Activated T-helper 2 cell treated with anti-CD3 and anti-CD28 coated beads, Interferon-gamma antibody, Interleukin-2, Interleukin-4, amounts not matched to agents 10 μg/mL and 5 μg/mL and 100 μg/mL, durations not matched to agents 14 hours and 24 hours and 36 hours (primary cell): ENCODE measurements at regions not wholly inside any gene's neighbourhood (a gene's known extent, or its start where the extent isn't known, plus 50 kb on each side); places are given as distances from the start of the nearest gene placed in this dataset.

Source experiments
- DNase-seq: peaks from one replicate; pipeline ENCODE4 v3.0.0; 2021; ENCODE audit warnings: low spot score
- H3K27ac Mint-ChIP-seq: one replicate; pipeline ENCODE4 v1.8.0; 2021; ENCODE audit warnings: mixed read lengths
- H3K27me3 Mint-ChIP-seq: one replicate; pipeline ENCODE4 v1.8.0; 2021; ENCODE audit warnings: low read depth, mixed read lengths
- H3K36me3 Mint-ChIP-seq: one replicate; pipeline ENCODE4 v1.8.0; 2021; ENCODE audit warnings: low read depth, mixed read lengths
- H3K4me1 Mint-ChIP-seq: one replicate; pipeline ENCODE4 v1.8.0; 2021; ENCODE audit warnings: low read depth, mixed read lengths
- H3K4me3 Mint-ChIP-seq: one replicate; pipeline ENCODE4 v1.8.0; 2021; ENCODE audit warnings: low read depth, mild to moderate bottlenecking, moderate library complexity, mixed read lengths
- H3K9me3 Mint-ChIP-seq: one replicate; pipeline ENCODE4 v1.8.0; 2021; ENCODE audit warnings: mixed read lengths
- intact Hi-C: fragments of 100-400 bp; cut with micrococcal nuclease; formaldehyde crosslinking; loops from one replicate; pipeline ENCODE4 v1.15.1; 2023

DNA sequence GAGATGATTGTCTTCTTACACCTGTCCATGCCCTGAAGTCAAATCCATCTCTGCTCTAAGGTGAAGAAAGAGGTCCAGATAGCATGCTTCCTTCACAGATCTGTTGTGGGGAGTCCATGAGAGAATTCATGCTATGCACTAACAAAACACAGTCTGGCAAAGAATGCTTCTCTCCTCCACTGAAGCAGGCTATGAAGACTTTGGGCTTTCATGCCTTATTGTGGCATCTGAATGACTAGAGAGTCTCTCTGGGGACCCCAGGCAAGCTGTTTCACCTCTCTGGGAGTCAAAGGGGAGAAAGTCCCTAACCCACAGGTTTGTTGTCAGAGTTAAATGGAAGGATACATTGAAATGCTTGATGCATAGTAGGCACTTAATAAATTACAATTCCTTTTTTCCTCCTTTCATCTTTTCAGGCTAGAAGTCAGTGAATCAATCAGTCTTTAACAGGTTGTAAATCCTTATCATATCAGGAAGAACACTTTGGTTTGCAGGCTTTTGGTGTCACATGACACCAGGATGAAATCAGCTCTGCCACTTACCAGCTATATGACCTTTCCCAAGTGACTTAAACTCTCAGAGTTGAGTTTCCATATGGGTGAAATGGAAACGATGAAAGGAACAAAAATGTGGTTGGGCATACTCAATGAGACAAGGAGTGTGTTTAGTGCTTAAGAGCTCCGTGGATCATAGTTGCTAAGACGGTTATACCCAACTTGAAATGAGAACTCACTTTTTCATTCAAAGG lies 200.1 kb upstream of the DAB1 start:
- Mint-ChIP-seq H3K36me3 (no peaks in the 10 kb centered on the region), H3K9me3 (no peaks in the 10 kb centered on the region), H3K27ac (no peak overlapping the region), H3K27me3 (no peaks in the 10 kb centered on the region), H3K4me1 (no peaks in the 10 kb centered on the region), H3K4me3 (no peak overlapping the region)
- intact Hi-C loops = no loop called here
- DNase-seq = no peak

DNA sequence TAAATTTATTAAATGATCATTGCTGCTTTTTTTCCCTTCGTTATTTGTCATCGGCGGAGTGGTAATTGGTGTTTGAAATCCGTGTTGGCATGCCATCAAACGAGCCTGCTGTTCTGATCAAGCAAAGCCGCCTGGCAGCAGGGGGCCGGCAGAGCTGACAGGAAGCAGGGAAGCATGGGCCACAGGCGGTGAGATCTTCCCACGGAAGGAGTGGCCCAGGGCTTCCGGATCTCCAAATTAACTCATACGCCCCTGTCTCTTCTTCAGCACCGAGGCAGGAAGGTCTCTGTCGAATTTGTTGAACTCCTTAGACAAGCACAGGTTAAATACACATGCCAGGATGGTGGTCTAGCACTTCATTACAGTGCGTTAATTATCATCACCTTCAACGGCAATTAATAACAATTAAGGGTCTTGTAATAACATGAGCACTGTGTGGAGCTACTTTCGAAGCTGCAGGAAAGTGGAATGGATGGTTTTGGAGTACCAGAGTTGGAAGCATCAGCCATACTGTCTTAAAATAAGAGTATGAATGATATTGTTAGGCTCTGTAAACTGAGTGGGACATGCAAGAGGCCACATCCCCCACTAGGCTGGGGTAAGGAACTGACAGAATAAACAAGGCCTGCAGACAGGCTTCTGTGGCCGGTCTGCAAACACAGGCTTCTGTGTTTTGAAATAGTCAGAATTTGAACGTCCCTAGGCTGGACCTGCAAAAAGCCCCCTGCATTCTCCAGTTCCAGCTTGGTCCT lies 199.4 kb upstream of the DAB1 start:
- H3K4me1 Mint-ChIP-seq = no peaks in the 10 kb centered on the region
- no peak overlapping the region for H3K27ac Mint-ChIP-seq
- H3K4me3 Mint-ChIP-seq = no peak overlapping the region
- no peaks in the 10 kb centered on the region for H3K36me3 Mint-ChIP-seq
- H3K9me3 Mint-ChIP-seq = no peaks in the 10 kb centered on the region
- no peak for DNase-seq
- no peaks in the 10 kb centered on the region for H3K27me3 Mint-ChIP-seq
- intact Hi-C loops = no loop called here

DNA sequence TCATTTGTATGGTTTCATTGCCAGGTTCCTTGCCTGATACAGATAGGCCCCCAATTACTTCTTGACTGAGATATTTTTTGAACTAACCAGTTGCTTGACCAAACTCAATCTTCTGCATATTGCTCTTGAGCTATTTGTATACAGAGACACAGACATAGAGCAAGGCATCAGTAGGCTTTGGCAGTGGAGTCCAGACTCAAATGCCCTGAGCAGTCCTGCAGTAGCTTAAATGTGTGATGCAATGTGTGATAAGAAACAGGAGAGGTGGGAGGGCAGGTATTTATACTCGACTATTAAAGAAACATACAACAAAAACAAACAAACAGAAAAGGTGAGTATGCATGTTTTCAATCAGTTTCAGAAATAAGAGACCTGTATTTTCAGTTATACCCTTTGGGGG lies 197.9 kb upstream of the DAB1 start:
- Mint-ChIP-seq H3K4me3 (no peak overlapping the region), H3K9me3 (no peaks in the 10 kb centered on the region), H3K4me1 (no peaks in the 10 kb centered on the region), H3K36me3 (no peaks in the 10 kb centered on the region), H3K27ac (no peak overlapping the region), H3K27me3 (no peaks in the 10 kb centered on the region)
- intact Hi-C loops = no loop called here
- no peak for DNase-seq

DNA sequence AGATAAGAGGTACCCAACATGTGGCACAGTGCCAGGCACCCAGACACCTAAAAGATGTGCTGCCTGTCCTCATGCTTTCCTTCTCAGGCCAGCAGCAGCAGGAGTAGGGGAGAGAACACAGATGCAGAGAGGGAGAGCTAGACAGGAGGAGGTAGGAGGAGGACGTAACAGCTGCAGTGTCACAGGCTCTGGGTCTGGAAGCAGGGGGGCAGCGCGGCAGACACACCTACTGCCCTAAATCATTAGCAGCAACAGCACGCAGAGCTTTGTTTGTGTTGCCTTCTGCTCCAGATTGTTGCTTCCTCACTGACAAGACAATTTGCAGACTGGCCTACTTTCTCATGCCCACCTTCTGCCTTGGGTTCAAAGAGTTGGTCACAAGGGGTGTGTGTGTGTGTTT lies 196.7 kb upstream of the DAB1 start:
- H3K4me3 Mint-ChIP-seq = no peak overlapping the region
- H3K27me3 Mint-ChIP-seq = no peaks in the 10 kb centered on the region
- H3K36me3 Mint-ChIP-seq = no peaks in the 10 kb centered on the region
- no peak for DNase-seq
- no peak overlapping the region for H3K27ac Mint-ChIP-seq
- H3K4me1 Mint-ChIP-seq = peaks cover 2% of the 10 kb centered on the region
- H3K9me3 Mint-ChIP-seq = no peaks in the 10 kb centered on the region
- intact Hi-C loops = no loop called here

DNA sequence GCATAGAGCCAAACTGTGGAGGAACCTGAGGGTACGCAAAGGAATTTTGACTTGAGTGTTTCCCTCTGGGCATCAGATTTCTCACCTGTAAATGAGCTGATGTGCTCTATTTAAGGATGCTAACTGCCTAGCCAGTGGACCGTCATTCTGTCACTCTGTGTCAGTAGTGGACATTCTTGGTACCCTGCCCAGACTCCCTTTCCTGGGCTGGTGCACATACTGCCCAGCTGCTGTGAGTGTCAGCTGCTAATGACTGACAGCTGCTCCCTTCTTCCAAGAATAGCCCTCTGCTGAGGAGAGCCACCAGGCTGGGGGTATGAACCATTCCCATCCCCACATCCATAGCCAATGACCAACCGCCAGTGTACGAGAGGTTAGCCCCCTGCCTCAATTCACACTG lies 193.1 kb upstream of the DAB1 start:
- Mint-ChIP-seq H3K27me3 (no peaks in the 10 kb centered on the region), H3K9me3 (no peaks in the 10 kb centered on the region), H3K4me1 (peaks cover 2% of the 10 kb centered on the region), H3K27ac (no peak overlapping the region), H3K4me3 (no peak overlapping the region), H3K36me3 (no peaks in the 10 kb centered on the region)
- no peak for DNase-seq
- intact Hi-C loops = no loop called here

DNA sequence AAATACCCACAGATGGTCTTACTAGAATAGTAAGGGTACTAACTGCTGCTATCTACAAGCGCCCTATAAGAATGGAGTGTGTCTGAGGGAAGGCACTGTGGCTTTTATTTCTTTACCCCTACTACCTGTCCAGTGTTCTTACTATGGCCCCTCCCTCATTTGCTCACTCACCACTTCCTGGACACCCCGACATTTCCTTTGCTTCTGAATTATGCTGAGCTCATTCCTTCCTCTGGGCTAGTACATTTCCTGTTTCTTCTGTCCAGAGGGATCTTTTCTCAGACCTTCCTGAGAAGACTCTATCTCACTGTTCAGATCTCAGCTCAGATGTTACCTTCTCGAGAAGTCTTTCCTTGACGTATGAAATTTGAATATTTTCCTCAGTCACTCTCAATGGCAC lies 192.1 kb upstream of the DAB1 start:
- Mint-ChIP-seq H3K27ac (no peak overlapping the region), H3K27me3 (no peaks in the 10 kb centered on the region), H3K36me3 (no peaks in the 10 kb centered on the region), H3K9me3 (no peaks in the 10 kb centered on the region), H3K4me3 (no peak overlapping the region), H3K4me1 (peaks cover 2% of the 10 kb centered on the region)
- intact Hi-C loops = no loop called here
- no peak for DNase-seq

DNA sequence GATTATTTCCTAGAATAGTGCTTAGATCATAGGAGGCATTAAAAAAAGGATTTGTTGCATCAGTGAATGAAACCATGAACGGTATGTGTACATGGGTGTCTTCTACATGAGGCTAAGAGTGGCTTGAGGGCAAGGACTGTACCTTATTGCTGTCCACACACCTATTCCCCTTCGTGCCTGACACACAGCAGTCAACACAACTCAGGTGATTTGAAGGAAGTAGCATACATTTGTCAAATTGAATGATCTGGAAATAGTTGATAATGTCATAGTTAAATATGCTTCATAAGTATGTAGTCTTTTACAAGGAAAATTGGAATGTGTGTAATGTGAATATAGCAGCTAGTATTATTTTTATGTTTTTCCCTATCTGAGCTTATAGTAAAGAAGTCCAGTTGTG lies 189.0 kb upstream of the DAB1 start:
- Mint-ChIP-seq H3K4me3 (no peak overlapping the region), H3K27ac (no peak overlapping the region), H3K36me3 (no peaks in the 10 kb centered on the region), H3K27me3 (no peaks in the 10 kb centered on the region), H3K4me1 (peaks cover 2% of the 10 kb centered on the region), H3K9me3 (no peaks in the 10 kb centered on the region)
- intact Hi-C loops = no loop called here
- no peak for DNase-seq

DNA sequence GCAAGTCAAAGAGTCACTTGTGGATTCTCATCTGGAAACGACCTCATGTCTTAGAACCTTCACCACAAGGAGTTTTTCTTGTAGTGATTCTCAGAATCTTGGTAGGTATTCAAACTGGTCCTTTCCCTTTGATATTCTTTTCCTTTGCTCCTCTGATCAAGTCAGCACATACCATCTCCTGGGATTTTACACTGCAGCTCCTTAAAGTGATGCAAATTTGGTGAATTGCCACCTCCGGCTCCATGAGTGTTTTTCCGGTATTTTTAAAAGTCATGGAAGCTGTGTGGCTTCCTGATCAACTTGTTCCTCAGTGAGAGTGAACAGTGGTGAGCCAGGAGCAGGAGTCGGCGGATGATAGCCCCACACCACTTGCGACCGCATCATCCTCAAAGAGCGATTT lies 182.1 kb upstream of the DAB1 start:
- Mint-ChIP-seq H3K36me3 (no peaks in the 10 kb centered on the region), H3K4me1 (no peaks in the 10 kb centered on the region), H3K27me3 (no peaks in the 10 kb centered on the region), H3K4me3 (no peak overlapping the region), H3K9me3 (no peaks in the 10 kb centered on the region), H3K27ac (no peak overlapping the region)
- no peak for DNase-seq
- intact Hi-C loops = no loop called here

DNA sequence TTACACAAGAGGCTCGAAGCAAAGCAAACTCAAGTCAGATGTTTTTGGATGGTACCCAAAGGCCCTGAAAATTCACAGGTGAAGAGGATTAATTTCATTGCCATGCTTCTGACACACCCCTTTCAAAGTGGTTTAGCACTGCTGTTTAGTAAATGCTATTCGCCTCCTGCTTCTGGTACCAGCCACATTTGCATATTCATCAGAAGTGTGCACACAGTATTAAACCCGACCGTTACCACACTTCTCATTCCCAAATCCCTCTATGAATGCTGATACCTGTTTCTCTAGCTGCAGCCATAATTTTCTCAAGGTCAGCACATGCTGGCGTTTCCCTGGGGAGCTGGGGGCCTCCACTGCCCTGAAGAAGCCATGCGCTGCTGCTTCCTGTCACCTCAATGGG lies 179.8 kb upstream of the DAB1 start:
- intact Hi-C loops = no loop called here

DNA sequence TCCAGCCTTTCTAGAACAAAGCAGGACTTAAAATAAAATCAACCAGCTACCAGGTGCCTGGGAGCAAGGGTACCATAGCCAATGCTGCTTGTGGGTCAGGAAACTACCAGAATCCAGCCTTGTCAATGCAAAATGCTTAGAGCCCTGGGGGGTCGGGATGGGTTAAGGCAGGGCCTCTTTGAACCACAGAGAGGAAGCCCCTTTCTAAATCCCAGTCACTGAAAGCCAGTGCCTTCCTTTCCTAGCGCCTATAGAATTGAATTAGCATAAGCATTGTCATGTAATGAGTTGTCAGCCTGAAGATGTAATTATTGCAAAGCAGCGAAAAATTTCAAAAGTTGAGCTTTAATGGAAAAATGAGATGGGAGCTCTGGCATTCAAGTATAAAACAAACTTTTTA lies 176.6 kb upstream of the DAB1 start:
- Mint-ChIP-seq H3K9me3 (no peaks in the 10 kb centered on the region), H3K27ac (no peak overlapping the region), H3K36me3 (no peaks in the 10 kb centered on the region), H3K4me1 (no peaks in the 10 kb centered on the region), H3K27me3 (no peaks in the 10 kb centered on the region), H3K4me3 (no peak overlapping the region)
- no peak for DNase-seq
- intact Hi-C loops = no loop called here

More for the DNA sequence above, 179.8 kb upstream of the DAB1 start:
- no peak overlapping the region for H3K27ac Mint-ChIP-seq
- H3K27me3 Mint-ChIP-seq = no peaks in the 10 kb centered on the region
- H3K4me3 Mint-ChIP-seq = no peak overlapping the region
- no peaks in the 10 kb centered on the region for H3K36me3 Mint-ChIP-seq
- no peaks in the 10 kb centered on the region for H3K4me1 Mint-ChIP-seq
- no peak for DNase-seq
- no peaks in the 10 kb centered on the region for H3K9me3 Mint-ChIP-seq

DNA sequence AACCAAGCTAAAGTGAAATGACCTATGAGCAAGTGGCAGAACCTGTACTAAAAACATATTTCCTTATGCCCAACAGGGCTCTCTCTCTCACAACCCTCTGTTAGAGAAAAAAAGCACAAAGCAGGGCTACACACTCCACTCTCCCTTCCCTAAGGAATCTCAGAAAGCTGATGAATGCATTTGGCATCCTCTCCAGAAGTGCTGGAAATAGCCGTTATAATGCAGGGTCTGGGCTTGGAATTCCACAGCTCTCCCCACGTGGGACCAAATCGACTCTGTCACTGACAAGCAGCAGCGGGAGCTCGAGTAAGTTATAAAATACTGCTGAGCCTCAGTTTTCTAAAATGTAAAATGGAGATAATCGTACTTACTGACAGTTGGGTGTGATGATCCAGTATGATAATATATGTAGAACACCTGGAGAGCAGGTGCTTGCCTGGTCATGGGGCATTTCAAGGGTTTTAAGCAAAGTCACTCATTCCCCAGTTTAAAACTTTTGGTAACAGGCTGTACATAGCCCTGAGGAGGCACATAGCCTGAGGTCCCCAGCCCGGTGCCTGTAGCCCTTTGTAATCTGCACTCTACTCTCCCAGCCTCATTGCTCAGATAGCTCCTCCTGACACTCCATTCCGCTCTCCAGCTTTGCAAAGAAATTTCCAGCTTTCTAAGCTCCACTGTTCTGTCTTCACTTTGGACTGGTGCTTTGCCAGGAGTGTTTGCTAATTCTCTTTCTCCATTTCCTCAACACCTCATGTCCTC lies 175.6 kb upstream of the DAB1 start:
- H3K4me3 Mint-ChIP-seq = no peak overlapping the region
- H3K4me1 Mint-ChIP-seq = no peaks in the 10 kb centered on the region
- no peaks in the 10 kb centered on the region for H3K9me3 Mint-ChIP-seq
- no peaks in the 10 kb centered on the region for H3K27me3 Mint-ChIP-seq
- H3K36me3 Mint-ChIP-seq = no peaks in the 10 kb centered on the region
- intact Hi-C loops = no loop called here
- DNase-seq = no peak
- H3K27ac Mint-ChIP-seq = no peak overlapping the region

DNA sequence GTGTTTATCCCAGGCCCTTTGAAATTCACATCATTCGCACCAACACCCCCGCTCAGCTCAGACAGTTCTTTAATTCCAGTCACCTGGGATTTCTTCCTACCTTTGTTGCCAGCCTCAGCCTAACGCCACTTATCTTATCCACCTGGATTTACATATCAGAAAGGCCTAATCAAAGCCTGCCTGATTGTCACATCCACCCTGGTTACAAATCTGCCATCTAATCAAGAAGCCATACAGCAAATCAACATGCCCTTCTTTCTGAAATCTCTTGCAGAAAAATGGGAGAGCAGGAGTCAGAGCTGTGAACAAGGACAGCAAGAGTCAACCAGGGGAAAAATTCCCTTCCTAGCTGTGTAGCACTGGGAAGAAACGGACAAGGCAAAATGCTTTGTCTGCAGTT lies 173.2 kb upstream of the DAB1 start:
- H3K27me3 Mint-ChIP-seq = no peaks in the 10 kb centered on the region
- no peak for DNase-seq
- H3K4me3 Mint-ChIP-seq = no peak overlapping the region
- intact Hi-C loops = no loop called here
- no peaks in the 10 kb centered on the region for H3K36me3 Mint-ChIP-seq
- H3K9me3 Mint-ChIP-seq = no peaks in the 10 kb centered on the region
- H3K4me1 Mint-ChIP-seq = no peaks in the 10 kb centered on the region
- H3K27ac Mint-ChIP-seq = no peak overlapping the region

DNA sequence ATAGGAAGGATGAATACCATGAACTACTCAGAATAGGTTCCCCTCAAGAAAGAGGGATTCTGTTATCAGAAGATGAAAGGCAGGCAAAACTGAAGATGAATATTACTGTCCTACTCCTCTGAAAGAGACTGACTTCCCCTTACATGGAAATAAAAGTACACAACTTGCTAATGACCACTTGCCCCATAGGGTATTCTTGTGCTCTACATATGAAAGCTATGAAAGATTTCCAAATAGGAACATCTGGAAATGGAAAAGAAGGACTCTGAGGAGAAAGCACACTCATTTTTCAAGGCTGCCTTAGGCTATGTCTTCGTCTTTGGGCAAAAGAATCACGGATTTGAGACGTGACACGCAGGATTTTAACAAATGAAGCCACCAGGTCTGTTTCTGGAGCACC lies 170.1 kb upstream of the DAB1 start:
- Mint-ChIP-seq H3K36me3 (no peaks in the 10 kb centered on the region), H3K9me3 (no peaks in the 10 kb centered on the region), H3K27me3 (no peaks in the 10 kb centered on the region), H3K4me3 (no peak overlapping the region), H3K27ac (no peak overlapping the region), H3K4me1 (no peaks in the 10 kb centered on the region)
- no peak for DNase-seq
- intact Hi-C loops = no loop called here
